ENCODE measurements at regions not wholly inside any gene's neighbourhood (a gene's known extent, or its start where the extent isn't known, plus 50 kb on each side); places are given as distances from the start of the nearest gene placed in this dataset.

GRCh38 chr4:102439236-102439614 is 61.9 kb upstream of the NFKB1 start:
- TF ChIP-seq ZNF431 (CRISPR knock-in tag; IDR thresholded peaks at IDR 0.05) = no peak
- TF ChIP-seq, protein P1, sequence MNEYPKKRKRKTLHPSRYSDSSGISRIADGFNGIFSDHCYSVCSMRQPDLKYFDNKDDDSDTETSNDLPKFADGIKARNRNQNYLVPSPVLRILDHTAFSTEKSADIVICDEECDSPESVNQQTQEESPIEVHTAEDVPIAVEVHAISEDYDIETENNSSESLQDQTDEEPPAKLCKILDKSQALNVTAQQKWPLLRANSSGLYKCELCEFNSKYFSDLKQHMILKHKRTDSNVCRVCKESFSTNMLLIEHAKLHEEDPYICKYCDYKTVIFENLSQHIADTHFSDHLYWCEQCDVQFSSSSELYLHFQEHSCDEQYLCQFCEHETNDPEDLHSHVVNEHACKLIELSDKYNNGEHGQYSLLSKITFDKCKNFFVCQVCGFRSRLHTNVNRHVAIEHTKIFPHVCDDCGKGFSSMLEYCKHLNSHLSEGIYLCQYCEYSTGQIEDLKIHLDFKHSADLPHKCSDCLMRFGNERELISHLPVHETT (CRISPR knock-in tag; conservative IDR thresholded peaks at IDR 0.05 in 1 of 2, IDR thresholded peaks at IDR 0.05 in 1 of 2) = no peak
- TF ChIP-seq, protein P2, sequence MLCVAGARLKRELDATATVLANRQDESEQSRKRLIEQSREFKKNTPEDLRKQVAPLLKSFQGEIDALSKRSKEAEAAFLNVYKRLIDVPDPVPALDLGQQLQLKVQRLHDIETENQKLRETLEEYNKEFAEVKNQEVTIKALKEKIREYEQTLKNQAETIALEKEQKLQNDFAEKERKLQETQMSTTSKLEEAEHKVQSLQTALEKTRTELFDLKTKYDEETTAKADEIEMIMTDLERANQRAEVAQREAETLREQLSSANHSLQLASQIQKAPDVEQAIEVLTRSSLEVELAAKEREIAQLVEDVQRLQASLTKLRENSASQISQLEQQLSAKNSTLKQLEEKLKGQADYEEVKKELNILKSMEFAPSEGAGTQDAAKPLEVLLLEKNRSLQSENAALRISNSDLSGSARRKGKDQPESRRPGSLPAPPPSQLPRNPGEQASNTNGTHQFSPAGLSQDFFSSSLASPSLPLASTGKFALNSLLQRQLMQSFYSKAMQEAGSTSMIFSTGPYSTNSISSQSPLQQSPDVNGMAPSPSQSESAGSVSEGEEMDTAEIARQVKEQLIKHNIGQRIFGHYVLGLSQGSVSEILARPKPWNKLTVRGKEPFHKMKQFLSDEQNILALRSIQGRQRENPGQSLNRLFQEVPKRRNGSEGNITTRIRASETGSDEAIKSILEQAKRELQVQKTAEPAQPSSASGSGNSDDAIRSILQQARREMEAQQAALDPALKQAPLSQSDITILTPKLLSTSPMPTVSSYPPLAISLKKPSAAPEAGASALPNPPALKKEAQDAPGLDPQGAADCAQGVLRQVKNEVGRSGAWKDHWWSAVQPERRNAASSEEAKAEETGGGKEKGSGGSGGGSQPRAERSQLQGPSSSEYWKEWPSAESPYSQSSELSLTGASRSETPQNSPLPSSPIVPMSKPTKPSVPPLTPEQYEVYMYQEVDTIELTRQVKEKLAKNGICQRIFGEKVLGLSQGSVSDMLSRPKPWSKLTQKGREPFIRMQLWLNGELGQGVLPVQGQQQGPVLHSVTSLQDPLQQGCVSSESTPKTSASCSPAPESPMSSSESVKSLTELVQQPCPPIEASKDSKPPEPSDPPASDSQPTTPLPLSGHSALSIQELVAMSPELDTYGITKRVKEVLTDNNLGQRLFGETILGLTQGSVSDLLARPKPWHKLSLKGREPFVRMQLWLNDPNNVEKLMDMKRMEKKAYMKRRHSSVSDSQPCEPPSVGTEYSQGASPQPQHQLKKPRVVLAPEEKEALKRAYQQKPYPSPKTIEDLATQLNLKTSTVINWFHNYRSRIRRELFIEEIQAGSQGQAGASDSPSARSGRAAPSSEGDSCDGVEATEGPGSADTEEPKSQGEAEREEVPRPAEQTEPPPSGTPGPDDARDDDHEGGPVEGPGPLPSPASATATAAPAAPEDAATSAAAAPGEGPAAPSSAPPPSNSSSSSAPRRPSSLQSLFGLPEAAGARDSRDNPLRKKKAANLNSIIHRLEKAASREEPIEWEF (CRISPR knock-in tag; IDR thresholded peaks at IDR 0.05) = no peak
- no peak for TF ChIP-seq ZNF384 (IDR thresholded peaks at IDR 0.05; ENCODE audit: low read depth, low read length)
- no peak for TF ChIP-seq EZH2 (IDR thresholded peaks at IDR 0.05; ENCODE audit: borderline replicate concordance, low read depth, low read length)
- TF ChIP-seq, protein P3, sequence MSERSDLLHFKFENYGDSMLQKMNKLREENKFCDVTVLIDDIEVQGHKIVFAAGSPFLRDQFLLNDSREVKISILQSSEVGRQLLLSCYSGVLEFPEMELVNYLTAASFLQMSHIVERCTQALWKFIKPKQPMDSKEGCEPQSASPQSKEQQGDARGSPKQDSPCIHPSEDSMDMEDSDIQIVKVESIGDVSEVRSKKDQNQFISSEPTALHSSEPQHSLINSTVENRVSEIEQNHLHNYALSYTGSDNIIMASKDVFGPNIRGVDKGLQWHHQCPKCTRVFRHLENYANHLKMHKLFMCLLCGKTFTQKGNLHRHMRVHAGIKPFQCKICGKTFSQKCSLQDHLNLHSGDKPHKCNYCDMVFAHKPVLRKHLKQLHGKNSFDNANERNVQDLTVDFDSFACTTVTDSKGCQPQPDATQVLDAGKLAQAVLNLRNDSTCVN (CRISPR knock-in tag; IDR thresholded peaks at IDR 0.05) = no peak
- TF ChIP-seq ZFP91 (CRISPR knock-in tag; IDR thresholded peaks at IDR 0.05) = no peak
- TF ChIP-seq CBX5 (IDR thresholded peaks at IDR 0.05; ENCODE audit: borderline replicate concordance, low read depth) = no peak
- TF ChIP-seq KLF13 (tag; IDR thresholded peaks at IDR 0.05; ENCODE audit: borderline replicate concordance, low read depth) = no peak
- TF ChIP-seq, protein P4, sequence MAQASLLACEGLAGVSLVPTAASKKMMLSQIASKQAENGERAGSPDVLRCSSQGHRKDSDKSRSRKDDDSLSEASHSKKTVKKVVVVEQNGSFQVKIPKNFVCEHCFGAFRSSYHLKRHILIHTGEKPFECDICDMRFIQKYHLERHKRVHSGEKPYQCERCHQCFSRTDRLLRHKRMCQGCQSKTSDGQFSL (CRISPR knock-in tag; IDR thresholded peaks at IDR 0.05) = no peak
- TF ChIP-seq, protein P4 (tag; IDR thresholded peaks at IDR 0.05) = no peak
- no peak for TF ChIP-seq E2F4 (CRISPR knock-in tag; IDR thresholded peaks at IDR 0.05; ENCODE audit: low read depth)
- no peak for TF ChIP-seq HNRNPH1 (optimal IDR thresholded peaks at IDR 0.05; ENCODE audit: low read depth, low read length)
- TF ChIP-seq MITF (IDR thresholded peaks at IDR 0.05) = no peak
- no peak for TF ChIP-seq MTA2 (IDR thresholded peaks at IDR 0.05; ENCODE audit: low read depth)

Measured in K562 (cell line).